Embryonic facial prominence (tissue), 1 donor: ENCODE measurements at regions not wholly inside any gene's neighbourhood (a gene's known extent, or its start where the extent isn't known, plus 50 kb on each side); places are given as distances from the start of the nearest gene placed in this dataset.
"Not testable (repeated sequence)": the region's sequence is repeated elsewhere in the genome, so short reads cannot be mapped to it uniquely, and the experiment has no call there.

Experiments used
- DNase-seq: peaks from one replicate; pipeline ENCODE4 v3.0.0-alpha.2; 2016; ENCODE audit errors: extremely low spot score

DNA sequence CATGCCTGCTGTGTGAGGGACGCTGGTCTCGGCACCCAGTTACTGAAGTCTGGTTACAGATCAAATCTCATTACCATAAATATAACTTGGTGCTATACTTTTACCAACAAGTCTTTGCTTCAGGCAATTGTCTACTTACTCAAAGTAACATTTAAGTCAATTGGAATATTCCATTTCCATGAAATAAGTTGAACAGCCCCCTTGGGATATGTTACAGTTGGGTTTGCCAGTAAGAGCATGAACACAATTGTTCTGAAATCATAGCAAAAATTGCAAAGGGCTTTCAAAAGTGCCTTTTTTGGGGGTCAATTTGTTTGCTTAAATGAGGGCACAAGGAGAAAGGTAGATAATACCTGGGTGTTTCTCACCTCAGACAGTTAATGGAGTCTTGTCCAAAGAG lies 170.9 kb upstream of the EXOC2 start:
- no peak for DNase-seq

DNA sequence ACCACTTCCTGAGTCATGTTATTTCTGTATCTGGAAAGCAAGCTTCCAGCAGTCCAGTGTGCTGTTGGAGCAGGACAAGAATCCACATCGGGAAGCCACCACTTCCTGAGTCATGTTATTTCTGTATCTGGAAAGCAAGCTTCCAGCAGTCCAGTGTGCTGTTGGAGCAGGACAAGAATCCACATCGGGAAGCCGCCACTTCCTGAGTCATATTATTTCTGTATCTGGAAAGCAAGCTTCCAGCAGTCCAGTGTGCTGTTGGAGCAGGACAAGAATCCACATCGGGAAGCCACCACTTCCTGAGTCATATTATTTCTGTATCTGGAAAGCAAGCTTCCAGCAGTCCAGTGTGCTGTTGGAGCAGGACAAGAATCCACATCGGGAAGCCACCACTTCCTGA lies 170.2 kb upstream of the EXOC2 start:
- not testable (repeated sequence) for DNase-seq

DNA sequence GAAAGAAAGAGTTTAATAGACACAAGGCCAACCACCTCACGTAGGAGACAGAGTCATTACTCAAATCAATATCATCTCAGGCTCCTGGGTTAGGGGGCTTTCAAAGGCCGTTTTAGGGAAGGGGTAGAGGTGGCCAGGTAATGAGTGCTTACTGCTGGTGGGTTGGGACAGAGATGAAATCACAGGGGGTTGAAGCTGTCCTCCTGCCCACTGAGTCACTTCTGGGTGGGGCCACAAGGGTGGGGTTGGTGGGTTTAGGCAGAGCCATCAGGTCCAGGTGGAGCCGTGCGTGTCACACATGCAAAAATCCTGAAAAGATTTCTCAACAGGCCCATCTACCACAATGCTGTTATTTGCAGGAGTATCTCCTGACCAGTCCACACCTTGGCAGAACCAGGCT lies 167.0 kb upstream of the EXOC2 start:
- DNase-seq = no peak

DNA sequence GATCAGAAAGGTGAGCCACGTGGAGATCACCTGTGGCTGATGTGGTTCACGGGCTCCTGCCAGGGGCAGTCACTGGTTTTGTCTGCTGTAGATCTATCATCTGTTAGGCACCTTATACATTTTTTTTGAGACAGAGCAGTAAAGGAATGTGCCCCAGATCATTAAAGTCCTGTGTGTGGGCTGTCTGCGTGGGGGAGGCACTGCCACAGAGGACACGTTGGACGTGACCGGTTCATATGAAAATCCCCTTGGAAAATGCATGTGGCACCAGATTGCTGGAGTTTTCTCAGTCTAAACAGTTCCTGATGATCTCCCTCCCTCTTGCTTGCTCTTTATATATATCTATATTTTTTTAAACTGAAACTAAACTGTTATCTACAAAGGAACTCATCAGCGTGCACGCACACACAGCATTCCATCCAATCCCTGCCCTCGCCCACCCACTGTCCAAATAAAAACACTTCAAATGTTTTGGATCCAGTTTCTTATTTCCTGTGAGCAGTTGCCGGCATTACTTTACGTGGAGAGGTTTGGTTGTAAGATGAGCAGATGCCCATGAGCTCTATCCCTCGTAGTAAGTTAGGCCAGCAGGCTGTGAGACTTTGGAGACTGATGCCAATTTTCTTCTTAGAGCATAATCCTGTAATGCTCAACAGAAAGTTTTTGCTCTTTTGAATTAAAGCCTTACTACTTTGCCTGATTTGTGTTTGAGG lies 161.6 kb upstream of the EXOC2 start:
- DNase-seq = no peak

DNA sequence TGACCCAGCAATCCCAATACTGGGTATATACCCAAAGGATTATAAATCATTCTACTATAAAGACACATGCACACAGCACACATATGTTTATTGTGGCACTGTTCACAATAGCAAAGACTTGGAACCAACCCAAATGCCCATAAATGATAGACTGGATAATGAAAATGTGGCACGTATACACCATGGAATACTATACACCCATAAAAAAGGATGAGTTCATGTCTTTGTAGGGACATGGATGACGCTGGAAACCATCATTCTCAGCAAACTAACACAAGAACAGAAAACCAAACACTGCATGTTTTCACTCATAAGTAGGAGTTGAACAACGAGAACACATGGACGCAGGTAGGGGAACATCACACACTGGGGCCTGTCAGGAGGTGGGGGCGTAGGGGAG lies 159.3 kb upstream of the EXOC2 start:
- not testable (repeated sequence) for DNase-seq

GRCh38 chr6:849075-849506 lies 156.2 kb upstream of the EXOC2 start:
- no peak for DNase-seq

GRCh38 chr6:845566-845965 lies 152.6 kb upstream of the EXOC2 start:
- no peak for DNase-seq

- no peak for DNase-seq
Measured at GRCh38 chr6:845101-845500, 152.2 kb upstream of the EXOC2 start.

- DNase-seq = no peak
Measured at GRCh38 chr6:842141-842540, 149.2 kb upstream of the EXOC2 start.

GRCh38 chr6:841569-841968 lies 148.6 kb upstream of the EXOC2 start:
- no peak for DNase-seq

DNA sequence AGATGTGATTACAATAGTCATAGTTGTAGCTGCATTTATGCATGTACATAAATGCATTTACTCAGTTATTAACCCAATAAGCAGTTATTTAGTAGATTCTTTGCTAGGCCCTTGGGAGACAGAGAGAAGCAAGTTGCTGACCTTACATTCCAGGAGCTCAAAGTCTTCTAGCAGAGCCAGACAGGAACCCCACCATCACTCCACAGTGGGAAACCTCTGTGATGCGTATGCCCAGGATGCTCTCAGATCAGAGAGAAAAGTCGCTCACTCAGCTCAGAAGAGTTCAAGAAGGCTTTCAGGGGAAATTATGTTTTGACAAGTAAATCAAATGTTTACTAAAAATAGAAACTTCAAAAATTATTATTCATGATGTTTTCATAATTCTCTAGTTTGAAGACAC lies 146.3 kb upstream of the EXOC2 start:
- DNase-seq = no peak

- no peak for DNase-seq
Measured at GRCh38 chr6:837380-837779, 144.4 kb upstream of the EXOC2 start.

GRCh38 chr6:836276-836853 lies 143.4 kb upstream of the EXOC2 start:
- no peak for DNase-seq

DNA sequence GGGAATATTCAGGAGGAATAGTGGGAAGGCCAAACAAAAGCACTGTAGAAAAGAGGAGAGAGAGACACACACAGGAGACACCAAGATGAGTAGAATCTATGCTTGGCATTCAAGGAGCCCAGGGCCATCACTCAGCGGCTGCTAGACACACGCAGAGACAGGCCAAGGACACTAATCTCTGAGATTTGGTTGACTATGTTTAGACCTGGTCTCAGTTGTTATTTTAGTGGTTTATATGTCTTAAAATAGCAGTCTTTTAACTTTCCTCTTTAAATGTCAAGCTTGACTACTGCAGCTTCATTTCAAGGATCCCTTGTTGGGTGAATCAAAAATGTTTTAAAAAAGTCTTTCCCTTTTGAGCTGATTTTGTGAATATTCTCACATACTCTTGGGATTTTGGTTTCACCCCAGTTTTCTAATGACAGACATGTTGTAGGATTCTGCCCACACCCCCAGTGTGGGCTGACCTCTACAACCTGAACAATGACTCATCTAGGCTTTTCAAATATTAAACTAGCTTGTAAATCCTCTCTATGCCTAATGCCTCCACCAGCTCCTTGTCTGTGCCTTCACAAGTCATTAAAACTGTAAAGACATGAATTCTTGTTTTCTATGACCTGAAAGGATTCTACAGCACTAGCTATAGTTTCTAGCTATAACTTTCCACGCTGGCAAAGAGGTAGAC lies 142.7 kb upstream of the EXOC2 start:
- DNase-seq = no peak

DNA sequence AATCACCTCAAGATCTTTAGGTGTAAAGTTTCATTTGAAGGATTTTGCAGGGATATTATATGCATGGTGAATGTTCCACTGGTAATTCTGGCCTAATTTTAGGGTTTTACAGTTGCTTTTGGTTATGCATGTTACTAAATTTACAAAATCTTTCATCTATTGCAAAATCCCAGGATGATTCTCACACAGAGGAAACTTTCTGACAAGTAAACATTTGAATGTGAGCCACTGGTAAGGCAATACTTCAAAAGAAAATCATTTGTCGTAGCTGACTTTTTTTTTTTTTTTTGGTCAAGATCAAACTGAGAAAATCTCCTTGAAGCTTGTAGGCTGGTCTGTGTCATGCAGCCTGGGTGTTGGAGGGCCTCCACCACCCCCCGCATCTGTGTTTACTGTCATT lies 141.9 kb upstream of the EXOC2 start:
- DNase-seq = no peak

DNA sequence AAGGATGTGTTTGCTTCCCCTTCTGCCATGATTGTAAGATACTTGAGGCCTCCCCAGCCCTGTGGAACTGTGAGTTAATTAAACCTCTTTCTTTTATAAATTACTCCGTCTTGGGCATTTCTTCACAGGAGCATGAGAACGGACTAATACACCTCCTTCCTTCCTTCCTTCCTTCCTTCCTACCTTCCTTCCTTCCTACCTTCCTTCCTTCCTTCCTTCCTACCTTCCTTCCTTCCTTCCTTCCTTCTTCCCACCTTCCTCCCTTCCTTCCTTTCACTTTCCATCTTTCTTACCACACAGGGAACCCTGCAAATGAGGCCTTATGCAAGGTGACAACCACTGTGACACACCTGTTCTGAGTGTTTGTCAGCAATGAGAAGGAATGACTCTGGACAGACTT lies 141.3 kb upstream of the EXOC2 start:
- no peak for DNase-seq

DNA sequence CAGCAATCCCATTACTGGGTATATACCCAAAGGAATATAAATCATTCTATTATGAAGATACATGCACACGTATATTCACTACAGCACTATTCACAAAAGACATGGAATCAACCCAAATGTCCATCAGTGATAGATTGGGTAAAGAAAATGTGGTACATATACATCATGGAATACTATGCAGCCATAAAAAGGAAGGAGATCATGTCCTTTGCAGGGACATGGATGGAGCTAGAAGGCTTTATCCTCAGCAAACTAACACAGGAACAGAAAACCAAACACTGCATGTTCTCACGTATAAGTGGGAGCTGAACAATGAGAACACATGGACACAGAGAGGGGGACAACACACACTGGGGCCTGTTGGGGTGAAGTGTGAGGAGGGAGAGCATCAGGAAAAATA lies 139.9 kb upstream of the EXOC2 start:
- DNase-seq = not testable (repeated sequence)

DNA sequence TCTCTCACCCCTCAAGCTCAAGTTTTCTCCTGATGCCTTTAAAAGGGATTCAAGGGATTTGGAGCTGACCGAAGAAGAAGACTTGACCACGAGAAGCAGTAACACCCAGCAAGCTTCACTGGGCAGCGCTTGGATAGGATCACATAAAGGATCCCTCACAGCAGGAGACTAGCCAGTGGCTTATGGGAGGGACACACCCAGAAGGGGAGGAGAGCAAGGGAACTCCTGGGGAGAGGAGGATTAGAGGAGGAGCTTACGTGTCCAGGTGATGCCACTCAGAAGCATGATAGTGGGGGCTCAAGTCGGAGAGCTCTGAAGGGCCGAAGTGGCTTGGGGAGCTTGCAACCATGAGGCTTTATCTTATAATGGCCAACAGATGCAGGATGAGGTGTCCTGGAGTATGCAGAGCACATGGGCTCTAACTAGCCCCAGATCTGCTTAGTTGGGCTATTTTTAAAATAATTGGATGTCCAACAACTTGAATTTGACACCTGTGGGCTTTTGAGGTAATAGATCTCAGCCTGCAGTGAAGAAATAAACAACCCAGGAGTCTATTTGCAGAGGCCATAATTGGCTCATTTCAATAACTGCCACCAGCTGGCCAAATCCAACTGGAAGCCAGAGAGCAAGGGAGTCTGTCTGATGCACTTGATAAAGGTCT lies 137.9 kb upstream of the EXOC2 start:
- DNase-seq = no peak

GRCh38 chr6:829656-830055 lies 136.7 kb upstream of the EXOC2 start:
- no peak for DNase-seq

GRCh38 chr6:827431-827830 lies 134.5 kb upstream of the EXOC2 start:
- DNase-seq = no peak

- DNase-seq = no peak
Measured at GRCh38 chr6:819122-819521, 126.2 kb upstream of the EXOC2 start.

DNA sequence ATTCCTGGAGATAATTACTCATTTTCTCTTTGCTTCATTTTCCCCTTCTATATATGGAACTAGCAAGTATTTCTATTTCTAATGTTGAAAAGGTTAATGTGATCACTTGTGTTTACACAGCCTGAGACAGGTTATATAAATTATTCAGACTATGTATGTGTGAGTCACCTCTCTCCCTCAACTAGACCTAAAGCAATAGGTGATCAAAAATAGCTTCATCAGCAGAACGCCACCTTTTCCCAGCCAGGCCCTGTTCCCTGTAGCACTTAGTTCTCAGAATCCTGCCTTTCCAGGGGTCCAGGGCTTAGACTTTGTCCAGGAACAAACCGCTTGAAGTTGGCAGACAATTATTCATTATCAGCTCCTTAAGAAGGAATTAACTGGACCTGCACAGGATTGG lies 125.3 kb upstream of the EXOC2 start:
- DNase-seq = no peak
